Psoas muscle (tissue), 7 donors: ENCODE measurements at regions not wholly inside any gene's neighbourhood (a gene's known extent, or its start where the extent isn't known, plus 50 kb on each side); places are given as distances from the start of the nearest gene placed in this dataset.

ENCODE experiments used
- ATAC-seq, 4 donors: fragments of 200-7000 bp; cut with Tn5 transposase; one replicate each; pipeline ENCODE4 v1.9.1; 2020; ENCODE audit warnings: moderate library complexity in 3 of 4, mild to moderate bottlenecking in 2 of 4
- DNase-seq, 2 donors: peaks; one replicate each; pipeline ENCODE4 v3.0.0-alpha.2; 2020
- H3K27ac ChIP-seq: fragments of 200-600 bp; one replicate; pipeline ENCODE4 v1.8.0; 2022
- H3K27me3 ChIP-seq, 3 donors: fragments of 200-600 bp in 1 of 3; one replicate each; pipeline versions ENCODE4 v1.6.1 to v1.8.0; 2013 to 2022; ENCODE audit warnings: low read length in 2 of 3, mild to moderate bottlenecking in 2 of 3, moderate library complexity in 1 of 3; ENCODE audit not compliant: insufficient read depth in 3 of 3
- H3K36me3 ChIP-seq, 2 donors: fragments of 200-600 bp in 1 of 2; one replicate each; pipeline versions ENCODE4 v1.6.1 to v1.8.0; 2013 to 2022; ENCODE audit warnings: low read depth in 1 of 2, mild to moderate bottlenecking in 1 of 2, moderate library complexity in 1 of 2; ENCODE audit not compliant: insufficient read depth in 1 of 2
- H3K4me1 ChIP-seq: fragments of 200-600 bp; one replicate; pipeline ENCODE4 v1.8.0; 2022
- H3K4me3 ChIP-seq: fragments of 200-600 bp; one replicate; pipeline ENCODE4 v1.8.0; 2022; ENCODE audit warnings: mild to moderate bottlenecking
- H3K9me3 ChIP-seq: fragments of 200-600 bp; one replicate; pipeline ENCODE4 v1.8.0; 2022
- WGBS, 3 donors: extraction: QIAGEN DNeasy Blood & Tissue Kit; methylation state at CpG; one replicate each; pipeline versions ENCODE4 v1.1.6 to v1.1.7; 2013; 5-methylcytosine and 5-hydroxymethylcytosine counted together
- intact Hi-C, 2 donors: fragments of 100-400 bp; cut with DNase I; formaldehyde crosslinking; loops; one replicate each; pipeline versions ENCODE4 v1.11.0 to v1.14.2; 2022
- TF ChIP-seq, protein P1 (sequence below): fragments of 200-600 bp; IDR thresholded peaks from one replicate; pipeline ENCODE4 v1.8.0; 2022; ENCODE audit warnings: antibody characterized with exemption
- donor health status: healthy with polysubstance abuse.
- donor health status: DM: no; HTN: no; CAD: no; lungs with moderate emphysema.
- donor health status: Bipolar disorder and iron deficiency.
- donor health status: healthy.
- donor health status: DM: yes; HTN: yes; CAD: no.
- donor health status: DM: no; HTN: no; CAD: no.
- donor health status: DM: yes; HTN: yes; CAD: no.

DNA sequence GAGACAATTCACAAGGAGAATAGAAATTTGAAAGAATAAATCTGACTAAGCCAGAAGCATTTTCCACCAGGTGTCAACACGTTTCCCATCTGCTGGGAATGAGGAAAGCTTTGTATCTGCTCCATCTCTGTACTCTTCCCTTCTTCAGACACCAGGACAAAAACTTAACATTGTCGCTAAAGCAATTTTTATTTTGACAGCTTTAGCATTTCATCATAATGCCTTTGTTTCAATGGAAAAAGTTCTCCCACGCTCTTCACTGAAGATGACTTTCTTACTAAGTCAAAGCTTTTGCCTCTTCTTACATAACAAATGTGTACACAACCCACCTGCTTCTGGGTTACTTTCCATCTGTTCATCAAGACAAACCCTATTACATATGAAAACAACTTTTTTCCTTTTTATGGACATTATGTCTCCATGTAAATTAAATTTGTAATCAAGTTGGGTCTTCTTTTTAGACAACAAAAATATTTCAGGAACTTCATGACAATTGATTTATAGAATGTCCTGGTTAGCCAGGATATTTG lies 141.7 kb upstream of the GUCY1A1 start:
- TF ChIP-seq, protein P1, sequence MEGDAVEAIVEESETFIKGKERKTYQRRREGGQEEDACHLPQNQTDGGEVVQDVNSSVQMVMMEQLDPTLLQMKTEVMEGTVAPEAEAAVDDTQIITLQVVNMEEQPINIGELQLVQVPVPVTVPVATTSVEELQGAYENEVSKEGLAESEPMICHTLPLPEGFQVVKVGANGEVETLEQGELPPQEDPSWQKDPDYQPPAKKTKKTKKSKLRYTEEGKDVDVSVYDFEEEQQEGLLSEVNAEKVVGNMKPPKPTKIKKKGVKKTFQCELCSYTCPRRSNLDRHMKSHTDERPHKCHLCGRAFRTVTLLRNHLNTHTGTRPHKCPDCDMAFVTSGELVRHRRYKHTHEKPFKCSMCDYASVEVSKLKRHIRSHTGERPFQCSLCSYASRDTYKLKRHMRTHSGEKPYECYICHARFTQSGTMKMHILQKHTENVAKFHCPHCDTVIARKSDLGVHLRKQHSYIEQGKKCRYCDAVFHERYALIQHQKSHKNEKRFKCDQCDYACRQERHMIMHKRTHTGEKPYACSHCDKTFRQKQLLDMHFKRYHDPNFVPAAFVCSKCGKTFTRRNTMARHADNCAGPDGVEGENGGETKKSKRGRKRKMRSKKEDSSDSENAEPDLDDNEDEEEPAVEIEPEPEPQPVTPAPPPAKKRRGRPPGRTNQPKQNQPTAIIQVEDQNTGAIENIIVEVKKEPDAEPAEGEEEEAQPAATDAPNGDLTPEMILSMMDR, result no peak
- intact Hi-C loops, result no loop called here
- no peak overlapping the region for H3K4me3 ChIP-seq
- ATAC-seq (no peak), DNase-seq (no peak)
- H3K36me3 ChIP-seq, result no peaks in the 10 kb centered on the region
- no peak overlapping the region for H3K27ac ChIP-seq
- WGBS, 3 donors, result 85 to 88% (median 85%) methylated on average over 3 of the region's 3 CpGs
- no peaks in the 10 kb centered on the region for H3K9me3 ChIP-seq
- no peaks in the 10 kb centered on the region for H3K27me3 ChIP-seq
- H3K4me1 ChIP-seq, result no peaks in the 10 kb centered on the region

DNA sequence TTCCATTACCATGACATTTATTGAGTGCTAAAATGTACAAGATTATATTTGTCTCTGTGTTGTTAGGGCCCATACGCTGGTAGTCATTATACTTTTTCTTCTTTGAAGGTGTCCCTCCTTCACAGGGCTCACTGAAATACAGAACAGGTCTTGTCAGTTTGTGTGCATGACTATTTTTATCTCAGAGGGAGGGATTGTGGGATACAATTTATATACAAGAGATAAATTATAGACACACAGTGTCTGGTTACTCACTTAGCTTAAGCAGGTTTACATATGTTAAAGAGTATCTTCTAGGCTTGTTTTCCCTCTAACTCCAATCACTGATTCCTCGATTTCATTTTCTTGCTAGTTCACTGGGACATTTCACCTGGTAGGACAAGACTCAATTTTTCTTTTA lies 143.3 kb upstream of the GUCY1A1 start:
- Histone ChIP-seq H3K4me1 (no peaks in the 10 kb centered on the region), H3K27me3 (no peaks in the 10 kb centered on the region), H3K36me3 (no peaks in the 10 kb centered on the region), H3K4me3 (no peak overlapping the region), H3K27ac (no peak overlapping the region), H3K9me3 (no peaks in the 10 kb centered on the region)
- TF ChIP-seq, protein P1, result no peak
- intact Hi-C loops, result no loop called here
- DNase-seq (no peak), ATAC-seq (no peak)
- WGBS, 3 donors, result 82 to 88% (median 87%) methylated on average over 2 of the region's 2 CpGs

DNA sequence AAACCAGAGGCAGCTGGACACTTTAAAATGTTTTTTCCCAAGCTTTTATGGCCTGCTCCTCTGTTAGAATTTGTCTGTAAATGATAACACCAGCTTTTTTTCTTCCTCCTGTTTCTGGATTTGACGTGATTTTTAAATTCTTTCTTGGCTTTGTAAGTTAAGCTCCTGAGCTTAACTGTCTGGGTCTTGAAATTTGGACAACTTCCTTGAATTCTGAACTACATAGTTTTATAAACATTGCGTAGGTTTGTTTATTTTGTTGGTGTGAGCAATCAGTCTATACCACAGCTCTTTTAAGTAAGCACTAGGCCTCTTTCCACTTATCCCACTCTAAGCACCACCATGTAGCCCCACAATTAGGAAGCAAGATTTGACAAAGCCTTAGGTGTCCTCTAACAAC lies 144.4 kb upstream of the GUCY1A1 start:
- H3K9me3 ChIP-seq, result no peaks in the 10 kb centered on the region
- no peaks in the 10 kb centered on the region for H3K27me3 ChIP-seq
- TF ChIP-seq, protein P1, result no peak
- no peaks in the 10 kb centered on the region for H3K36me3 ChIP-seq
- no peaks in the 10 kb centered on the region for H3K4me1 ChIP-seq
- 63 to 75% (median 72%) methylated on average over 2 of the region's 2 CpGs for WGBS, 3 donors
- intact Hi-C loops, result no loop called here
- DNase-seq (no peak), ATAC-seq (no peak)
- no peak overlapping the region for H3K27ac ChIP-seq
- H3K4me3 ChIP-seq, result no peak overlapping the region

DNA sequence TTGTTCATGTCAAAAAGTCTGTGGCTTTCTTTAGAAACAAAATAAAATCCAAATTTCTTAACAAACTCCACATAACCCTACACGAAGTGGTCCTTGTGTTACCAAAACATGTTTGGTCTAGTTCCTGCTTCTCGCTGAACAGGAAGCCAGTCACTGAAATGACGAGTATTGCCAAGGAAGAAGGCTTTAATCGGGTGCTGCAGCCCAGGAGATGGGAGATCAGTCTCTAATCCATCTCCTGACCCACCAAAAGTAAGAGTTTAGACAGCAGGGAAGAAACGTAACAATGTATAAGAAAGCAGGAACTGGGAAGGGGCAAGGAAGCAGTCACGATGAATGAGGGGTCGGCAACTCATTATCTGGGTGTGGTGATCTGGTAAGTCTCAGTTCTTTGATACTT lies 144.6 kb upstream of the MAP9 start:
- H3K27ac ChIP-seq, result no peak overlapping the region
- 69 to 76% (median 76%) methylated on average over 7 of the region's 7 CpGs for WGBS, 3 donors
- no peaks in the 10 kb centered on the region for H3K27me3 ChIP-seq
- TF ChIP-seq, protein P1, result no peak
- no peak overlapping the region for H3K4me3 ChIP-seq
- ATAC-seq (no peak), DNase-seq (no peak)
- no peaks in the 10 kb centered on the region for H3K9me3 ChIP-seq
- intact Hi-C loops, result no loop called here
- no peaks in the 10 kb centered on the region for H3K36me3 ChIP-seq
- no peaks in the 10 kb centered on the region for H3K4me1 ChIP-seq

DNA sequence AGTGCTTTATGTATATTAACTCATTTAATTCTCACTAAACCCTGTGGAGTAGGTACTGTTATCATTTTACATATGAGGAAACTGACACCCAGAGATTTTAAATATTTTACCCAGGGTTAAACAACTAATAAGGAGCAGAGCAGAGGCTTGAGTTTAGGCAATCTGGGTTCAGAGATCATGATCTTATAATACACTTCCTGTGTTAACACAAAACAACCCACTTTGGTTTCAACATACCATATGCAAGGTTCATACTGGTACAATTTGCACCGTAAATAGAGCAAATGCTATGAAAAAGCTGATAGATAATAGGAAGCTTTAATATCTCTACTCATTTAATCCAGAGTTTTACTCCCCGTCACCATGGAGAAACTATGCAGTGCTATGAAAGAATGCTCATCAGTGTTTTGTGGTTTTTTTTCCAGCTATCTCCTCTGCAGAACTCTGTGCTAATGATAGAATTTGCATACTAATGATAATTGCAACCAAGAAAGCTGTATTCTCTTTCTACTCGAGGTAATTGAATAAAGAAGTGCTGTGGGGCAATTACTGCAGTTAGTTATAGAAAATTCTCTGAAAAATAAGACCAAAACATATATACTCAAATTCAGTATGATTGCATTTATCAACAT lies 138.8 kb upstream of the MAP9 start:
- Histone ChIP-seq H3K4me3 (no peak overlapping the region), H3K36me3 (no peaks in the 10 kb centered on the region), H3K4me1 (no peaks in the 10 kb centered on the region), H3K27me3 (no peaks in the 10 kb centered on the region), H3K27ac (no peak overlapping the region), H3K9me3 (no peaks in the 10 kb centered on the region)
- intact Hi-C loops, result no loop called here
- TF ChIP-seq, protein P1, result no peak
- DNase-seq (no peak), ATAC-seq (no peak)
- 75 to 81% (median 78%) methylated on average over 3 of the region's 3 CpGs for WGBS, 3 donors
